HG03442 (cell line): ENCODE measurements at regions not wholly inside any gene's neighbourhood (a gene's known extent, or its start where the extent isn't known, plus 50 kb on each side); places are given as distances from the start of the nearest gene placed in this dataset.

Experiments used
- ATAC-seq: cut with Tn5 transposase; IDR thresholded peaks from one replicate; pipeline ENCODE4 v1.9.1; 2021; ENCODE audit warnings: mild to moderate bottlenecking, moderate library complexity; ENCODE audit not compliant: unreplicated experiment

- no peak for ATAC-seq
Observed at GRCh38 chr9:16092142-16093091, 539.6 kb downstream of the CCDC171 start.

GRCh38 chr9:16098306-16098705 lies 545.5 kb downstream of the CCDC171 start:
- ATAC-seq = no peak

GRCh38 chr9:16099732-16100536 lies 547.1 kb downstream of the CCDC171 start:
- no peak for ATAC-seq

GRCh38 chr9:16100537-16101091 lies 547.8 kb downstream of the CCDC171 start:
- no peak for ATAC-seq

- ATAC-seq = no peak
Observed at GRCh38 chr9:16102154-16102553, 549.3 kb downstream of the CCDC171 start.

- no peak for ATAC-seq
Observed at GRCh38 chr9:16103620-16104397, 551.0 kb downstream of the CCDC171 start.

GRCh38 chr9:16105168-16106020 lies 552.6 kb downstream of the CCDC171 start:
- ATAC-seq = no peak

GRCh38 chr9:16106021-16106571 lies 553.3 kb downstream of the CCDC171 start:
- no peak for ATAC-seq

GRCh38 chr9:16112116-16112515 lies 559.3 kb downstream of the CCDC171 start:
- no peak for ATAC-seq

- no peak for ATAC-seq
Observed at GRCh38 chr9:16115994-16116393, 563.2 kb downstream of the CCDC171 start.

GRCh38 chr9:16118043-16118442 lies 565.2 kb downstream of the CCDC171 start:
- ATAC-seq = no peak

- no peak for ATAC-seq
Observed at GRCh38 chr9:16119261-16120230, 566.7 kb downstream of the CCDC171 start.

GRCh38 chr9:16120231-16120641 lies 567.4 kb downstream of the CCDC171 start:
- no peak for ATAC-seq

GRCh38 chr9:16120727-16121126 lies 567.9 kb downstream of the CCDC171 start:
- ATAC-seq = no peak

GRCh38 chr9:16121168-16121567 lies 568.3 kb downstream of the CCDC171 start:
- ATAC-seq = no peak

- ATAC-seq = no peak
Observed at GRCh38 chr9:16121601-16122286, 568.9 kb downstream of the CCDC171 start.

- no peak for ATAC-seq
Observed at GRCh38 chr9:16125629-16126028, 572.8 kb downstream of the CCDC171 start.

- no peak for ATAC-seq
Observed at GRCh38 chr9:16126042-16126441, 573.2 kb downstream of the CCDC171 start.
